IMR-90 (cell line): ENCODE measurements at regions not wholly inside any gene's neighbourhood (a gene's known extent, or its start where the extent isn't known, plus 50 kb on each side); places are given as distances from the start of the nearest gene placed in this dataset.

ENCODE experiments used
- ATAC-seq: fragments of 200-7000 bp; cut with Tn5 transposase; 2 replicates; pipeline ENCODE4 v1.9.1; 2020; ENCODE audit warnings: low read depth, mild to moderate bottlenecking, moderate library complexity
- BruUV-seq: library from RNA; stranded (reverse); fragments of 400-500 nt; replicated peaks from 2 replicates; lab custom pipeline; 2021; lab: Mats Ljungman, UMichigan
- CTCF ChIA-PET: fragments of 300-600 bp; formaldehyde crosslinking; extraction: SDS; loops from one replicate; lab custom pipeline; 2021; ENCODE audit warnings: antibody characterized with exemption; lab: Yijun Ruan, JAX
- POLR2A ChIA-PET: fragments of 300-600 bp; sonication (Branson Sonifier 250); formaldehyde crosslinking; loops from one replicate; lab custom pipeline; 2022; ENCODE audit warnings: antibody characterized with exemption; ENCODE audit not compliant: unreplicated experiment; lab: Charles Lee
- DNase-seq: peaks from one replicate; pipeline ENCODE4 v3.0.0; 2013
- H2AFZ ChIP-seq: replicated peaks from 2 replicates; pipeline ENCODE3; 2013; ENCODE audit warnings: low read length, mild to moderate bottlenecking; ENCODE audit not compliant: poor library complexity
- H2AK5ac ChIP-seq: 2 replicates; pipeline ENCODE4 v1.6.1; 2013; ENCODE audit warnings: low read depth, low read length, inconsistent platforms
- H2AK9ac ChIP-seq: replicated peaks from 2 replicates; pipeline ENCODE3; 2013; ENCODE audit warnings: mild to moderate bottlenecking, low read depth, low read length, moderate library complexity; ENCODE audit not compliant: poor library complexity
- H2BK120ac ChIP-seq: 2 replicates; pipeline ENCODE4 v1.6.1; 2013; ENCODE audit warnings: low read depth, low read length, inconsistent platforms
- H2BK15ac ChIP-seq: 3 replicates; pipeline ENCODE4 v1.6.1; 2013; ENCODE audit warnings: low read depth, low read length, inconsistent platforms
- H2BK20ac ChIP-seq: 2 replicates; pipeline ENCODE4 v1.6.1; 2013; ENCODE audit warnings: low read depth, mild to moderate bottlenecking, inconsistent platforms, low read length, moderate library complexity
- H2BK5ac ChIP-seq: 2 replicates; pipeline ENCODE4 v1.6.1; 2013; ENCODE audit warnings: mild to moderate bottlenecking, low read depth, low read length, inconsistent platforms; ENCODE audit not compliant: poor library complexity, severe bottlenecking
- H3K14ac ChIP-seq: replicated peaks from 2 replicates; pipeline ENCODE4 v1.6.1; 2013; ENCODE audit warnings: low read depth, low read length, inconsistent platforms
- H3K18ac ChIP-seq: 2 replicates; pipeline ENCODE4 v1.6.1; 2013; ENCODE audit warnings: low read depth, low read length, control low read depth
- H3K23ac ChIP-seq: 2 replicates; pipeline ENCODE4 v1.6.1; 2013; ENCODE audit warnings: low read depth, low read length, inconsistent platforms
- H3K27ac ChIP-seq: 2 replicates; pipeline ENCODE4 v1.5.1; 2013; ENCODE audit warnings: mild to moderate bottlenecking, control low read depth, low read length; ENCODE audit not compliant: insufficient read depth
- H3K27me3 ChIP-seq: 2 replicates; pipeline ENCODE4 v1.6.1; 2013; ENCODE audit warnings: low read length; ENCODE audit not compliant: control insufficient read depth, insufficient read depth
- H3K36me3 ChIP-seq: 2 replicates; pipeline ENCODE4 v1.6.1; 2013; ENCODE audit warnings: low read length, mixed read lengths; ENCODE audit not compliant: control insufficient read depth, insufficient read depth
- H3K4ac ChIP-seq: 2 replicates; pipeline ENCODE4 v1.6.1; 2013; ENCODE audit warnings: low read depth, low read length, inconsistent platforms
- H3K4me1 ChIP-seq: 2 replicates; pipeline ENCODE4 v1.6.1; 2013; ENCODE audit warnings: low read length, mixed read lengths; ENCODE audit not compliant: control insufficient read depth, insufficient read depth
- H3K4me2 ChIP-seq: 2 replicates; pipeline ENCODE4 v1.6.1; 2013; ENCODE audit warnings: low read depth, mild to moderate bottlenecking, control low read depth, low read length, moderate library complexity
- H3K4me3 ChIP-seq: 2 replicates; pipeline ENCODE4 v1.5.1; 2013; ENCODE audit warnings: low read depth, mild to moderate bottlenecking, control low read depth, low read length, moderate library complexity; ENCODE audit not compliant: insufficient read depth
- H3K56ac ChIP-seq: 2 replicates; pipeline ENCODE4 v1.6.1; 2013; ENCODE audit warnings: low read length, inconsistent platforms; ENCODE audit not compliant: insufficient read depth; ENCODE audit errors: extremely low read depth
- H3K79me1 ChIP-seq, 2 experiments: 2 replicates each; pipeline ENCODE4 v1.6.1; 2013; ENCODE audit warnings: low read length in 2 of 2, inconsistent platforms in 1 of 2, low read depth in 1 of 2
- H3K9ac ChIP-seq: 2 replicates; pipeline ENCODE4 v1.6.1; 2013; ENCODE audit warnings: low read depth, low read length, control low read depth
- H3K9me1 ChIP-seq: 2 replicates; pipeline ENCODE4 v1.6.1; 2013; ENCODE audit warnings: low read length, inconsistent platforms; ENCODE audit not compliant: insufficient read depth
- H3K9me3 ChIP-seq: 2 replicates; pipeline ENCODE4 v1.6.1; 2013; ENCODE audit warnings: low read length; ENCODE audit not compliant: control insufficient read depth, insufficient read depth
- H4K20me1 ChIP-seq: 2 replicates; pipeline ENCODE4 v1.6.1; 2013; ENCODE audit warnings: low read length, inconsistent platforms; ENCODE audit not compliant: insufficient read depth
- H4K5ac ChIP-seq: 2 replicates; pipeline ENCODE4 v1.6.1; 2013; ENCODE audit warnings: mild to moderate bottlenecking, low read depth, low read length, control low read depth
- H4K8ac ChIP-seq, 2 experiments: 2 replicates each; pipeline ENCODE4 v1.6.1; 2013; ENCODE audit warnings: low read depth in 2 of 2, low read length in 2 of 2, control low read depth in 1 of 2, inconsistent platforms in 1 of 2
- H4K91ac ChIP-seq: 2 replicates; pipeline ENCODE4 v1.6.1; 2013; ENCODE audit warnings: low read depth, low read length, inconsistent platforms; ENCODE audit not compliant: insufficient read depth
- BHLHE40 ChIP-seq: fragments of 150-350 bp; IDR thresholded peaks from 2 replicates; pipeline ENCODE4 v1.6.1; 2016; ENCODE audit warnings: mild to moderate bottlenecking, low read depth, low read length
- CEBPB ChIP-seq: IDR thresholded peaks from 2 replicates; pipeline ENCODE4 v1.6.1; 2012; ENCODE audit warnings: low read depth, low read length, improper control_type of control experiment
- CHD1 ChIP-seq: IDR thresholded peaks from 2 replicates; pipeline ENCODE4 v1.6.1; 2012; ENCODE audit warnings: low read depth, low read length, improper control_type of control experiment
- FOS ChIP-seq: fragments of 150-350 bp; IDR thresholded peaks from 2 replicates; pipeline ENCODE4 v1.6.1; 2016; ENCODE audit warnings: low read depth, low read length
- MAFK ChIP-seq: IDR thresholded peaks from 2 replicates; pipeline ENCODE4 v1.6.1; 2012; ENCODE audit warnings: low read depth, low read length, improper control_type of control experiment
- MAZ ChIP-seq: IDR thresholded peaks from 2 replicates; pipeline ENCODE4 v1.6.1; 2012; ENCODE audit warnings: low read depth, mild to moderate bottlenecking, low read length, improper control_type of control experiment, moderate library complexity, borderline replicate concordance
- MXI1 ChIP-seq: IDR thresholded peaks from 2 replicates; pipeline ENCODE4 v1.6.1; 2012; ENCODE audit warnings: low read depth, mild to moderate bottlenecking, low read length, moderate library complexity, borderline replicate concordance
- NFE2L2 ChIP-seq: fragments of 150-350 bp; IDR thresholded peaks from 2 replicates; pipeline ENCODE4 v1.6.1; 2016; ENCODE audit warnings: low read depth, mild to moderate bottlenecking, low read length
- POLR2A ChIP-seq: IDR thresholded peaks from 2 replicates; pipeline ENCODE4 v1.6.1; 2012; ENCODE audit warnings: mild to moderate bottlenecking, low read depth, low read length
- RAD21 ChIP-seq: IDR thresholded peaks from 2 replicates; pipeline ENCODE4 v1.6.1; 2012; ENCODE audit warnings: low read length, improper control_type of control experiment
- RCOR1 ChIP-seq: IDR thresholded peaks from 2 replicates; pipeline ENCODE4 v1.6.1; 2012; ENCODE audit warnings: mild to moderate bottlenecking, low read length, improper control_type of control experiment; ENCODE audit not compliant: insufficient replicate concordance
- RFX5 ChIP-seq: IDR thresholded peaks from 2 replicates; pipeline ENCODE4 v1.8.0; 2012; ENCODE audit warnings: low read depth, mild to moderate bottlenecking, low read length, moderate library complexity
- SMC3 ChIP-seq: fragments of 150-350 bp; IDR thresholded peaks from 2 replicates; pipeline ENCODE4 v1.6.1; 2016; ENCODE audit warnings: low read depth, mild to moderate bottlenecking, antibody characterized with exemption, low read length, moderate library complexity
- WGBS, 2 experiments: methylation state at CpG; one replicate each; pipeline versions ENCODE4 v1.1.5 to v1.1.7; 2013; ENCODE audit warnings: missing lambda C conversion rate in 2 of 2; ENCODE audit not compliant: insufficient read length in 1 of 2; ENCODE audit errors: extremely low coverage in 2 of 2; 5-methylcytosine and 5-hydroxymethylcytosine counted together
- dilution Hi-C: fragments of 300-500 bp; cut with HindIII; formaldehyde crosslinking; loops from one replicate; pipeline ENCODE4 v1.14.3; 2018; ENCODE audit warnings: low sequenced_read_pairs; ENCODE audit not compliant: unreplicated experiment
- in situ Hi-C: fragments of 300-500 bp; cut with MboI; formaldehyde crosslinking; loops from 3 replicates; pipeline ENCODE4 v1.14.3; 2019; ENCODE audit warnings: low sequenced_read_pairs, inconsistent platforms, mixed read lengths
- intact Hi-C: fragments of 100-400 bp; cut with micrococcal nuclease; formaldehyde crosslinking; loops from 2 replicates; pipeline ENCODE4 v1.10.0; 2022
- TF ChIP-seq, protein P1 (sequence below): conservative IDR thresholded peaks from 2 replicates; pipeline ENCODE4 v1.5.1; 2012; ENCODE audit warnings: mild to moderate bottlenecking, low read depth, low read length, improper control_type of control experiment
- TF ChIP-seq, protein P2 (sequence below): fragments of 150-350 bp; IDR thresholded peaks from 2 replicates; pipeline ENCODE4 v1.6.1; 2016; ENCODE audit warnings: low read depth, mild to moderate bottlenecking, low read length, moderate library complexity, borderline replicate concordance
- TF ChIP-seq, protein P3 (sequence below): fragments of 150-350 bp; IDR thresholded peaks from 2 replicates; pipeline ENCODE4 v1.6.1; 2017; ENCODE audit warnings: mild to moderate bottlenecking, antibody characterized with exemption, low read length, low read depth

DNA sequence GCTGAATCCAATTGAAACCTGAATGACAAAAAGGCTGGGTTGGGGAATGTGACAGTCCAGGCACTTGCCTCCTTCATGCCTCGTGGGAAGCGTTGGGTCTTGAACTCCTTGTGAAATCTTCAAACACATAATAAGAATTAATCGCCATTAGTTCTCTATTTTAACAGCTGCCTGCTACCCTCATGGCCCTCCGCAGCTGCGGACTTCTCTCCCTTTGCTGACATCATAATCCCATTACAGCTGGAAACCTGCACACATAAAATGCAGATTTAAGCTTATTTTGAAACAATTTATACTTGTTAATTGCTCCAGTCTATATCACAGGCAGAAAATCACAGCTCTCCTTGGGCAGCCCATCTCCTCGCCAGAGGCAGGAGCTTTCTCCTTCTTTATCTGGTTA is 403.0 kb upstream of the MKI67 start:
- no peaks in the 10 kb centered on the region for H3K4me1 ChIP-seq
- H2BK20ac ChIP-seq: no peak overlapping the region
- DNase-seq (no peak), ATAC-seq (no peak)
- H3K4me3 ChIP-seq: no peak overlapping the region
- no peak overlapping the region for H3K4ac ChIP-seq
- no peak overlapping the region for H4K5ac ChIP-seq
- dilution Hi-C loops: no loop called here
- in situ Hi-C loops: no loop called here
- no TSS peak for BruUV-seq
- no peak overlapping the region for H3K18ac ChIP-seq
- 0% methylated on average over 1 of the region's 6 CpGs; no CpG with 5 or more reads in 1 of the 2 experiments for WGBS, 2 experiments
- H2BK120ac ChIP-seq: no peak overlapping the region
- no peaks in the 10 kb centered on the region for H3K36me3 ChIP-seq
- H2AFZ ChIP-seq: no peak overlapping the region
- CTCF ChIA-PET: no interaction called here
- no peak overlapping the region for H2BK5ac ChIP-seq
- H3K27me3 ChIP-seq: no peaks in the 10 kb centered on the region
- no peak overlapping the region for H3K56ac ChIP-seq
- H3K79me1 ChIP-seq: no peaks in the 10 kb centered on the region
- no peaks in the 10 kb centered on the region for H4K20me1 ChIP-seq
- H2AK9ac ChIP-seq: no peak overlapping the region
- no peak overlapping the region for H3K23ac ChIP-seq
- H4K8ac ChIP-seq: no peak overlapping the region
- no peak overlapping the region for H2AK5ac ChIP-seq
- no peak overlapping the region for H3K9ac ChIP-seq
- no peak overlapping the region for H3K4me2 ChIP-seq
- intact Hi-C loops: no loop called here
- no peak overlapping the region for H3K14ac ChIP-seq
- H2BK15ac ChIP-seq: no peak overlapping the region
- peaks cover 33% of the 10 kb centered on the region for H3K9me3 ChIP-seq
- no peak overlapping the region for H3K27ac ChIP-seq
- no peak for TF ChIP-seq RCOR1
- TF ChIP-seq CEBPB: no peak
- no peak for TF ChIP-seq MXI1
- no peak for TF ChIP-seq SMC3
- no peak for TF ChIP-seq NFE2L2
- TF ChIP-seq, protein P1, sequence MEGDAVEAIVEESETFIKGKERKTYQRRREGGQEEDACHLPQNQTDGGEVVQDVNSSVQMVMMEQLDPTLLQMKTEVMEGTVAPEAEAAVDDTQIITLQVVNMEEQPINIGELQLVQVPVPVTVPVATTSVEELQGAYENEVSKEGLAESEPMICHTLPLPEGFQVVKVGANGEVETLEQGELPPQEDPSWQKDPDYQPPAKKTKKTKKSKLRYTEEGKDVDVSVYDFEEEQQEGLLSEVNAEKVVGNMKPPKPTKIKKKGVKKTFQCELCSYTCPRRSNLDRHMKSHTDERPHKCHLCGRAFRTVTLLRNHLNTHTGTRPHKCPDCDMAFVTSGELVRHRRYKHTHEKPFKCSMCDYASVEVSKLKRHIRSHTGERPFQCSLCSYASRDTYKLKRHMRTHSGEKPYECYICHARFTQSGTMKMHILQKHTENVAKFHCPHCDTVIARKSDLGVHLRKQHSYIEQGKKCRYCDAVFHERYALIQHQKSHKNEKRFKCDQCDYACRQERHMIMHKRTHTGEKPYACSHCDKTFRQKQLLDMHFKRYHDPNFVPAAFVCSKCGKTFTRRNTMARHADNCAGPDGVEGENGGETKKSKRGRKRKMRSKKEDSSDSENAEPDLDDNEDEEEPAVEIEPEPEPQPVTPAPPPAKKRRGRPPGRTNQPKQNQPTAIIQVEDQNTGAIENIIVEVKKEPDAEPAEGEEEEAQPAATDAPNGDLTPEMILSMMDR: no peak
- TF ChIP-seq, protein P2, sequence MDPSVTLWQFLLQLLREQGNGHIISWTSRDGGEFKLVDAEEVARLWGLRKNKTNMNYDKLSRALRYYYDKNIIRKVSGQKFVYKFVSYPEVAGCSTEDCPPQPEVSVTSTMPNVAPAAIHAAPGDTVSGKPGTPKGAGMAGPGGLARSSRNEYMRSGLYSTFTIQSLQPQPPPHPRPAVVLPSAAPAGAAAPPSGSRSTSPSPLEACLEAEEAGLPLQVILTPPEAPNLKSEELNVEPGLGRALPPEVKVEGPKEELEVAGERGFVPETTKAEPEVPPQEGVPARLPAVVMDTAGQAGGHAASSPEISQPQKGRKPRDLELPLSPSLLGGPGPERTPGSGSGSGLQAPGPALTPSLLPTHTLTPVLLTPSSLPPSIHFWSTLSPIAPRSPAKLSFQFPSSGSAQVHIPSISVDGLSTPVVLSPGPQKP: no peak
- no peak for TF ChIP-seq MAFK
- no peak for TF ChIP-seq FOS
- TF ChIP-seq MAZ: no peak
- no peak for TF ChIP-seq RAD21
- TF ChIP-seq POLR2A: no peak
- TF ChIP-seq, protein P3, sequence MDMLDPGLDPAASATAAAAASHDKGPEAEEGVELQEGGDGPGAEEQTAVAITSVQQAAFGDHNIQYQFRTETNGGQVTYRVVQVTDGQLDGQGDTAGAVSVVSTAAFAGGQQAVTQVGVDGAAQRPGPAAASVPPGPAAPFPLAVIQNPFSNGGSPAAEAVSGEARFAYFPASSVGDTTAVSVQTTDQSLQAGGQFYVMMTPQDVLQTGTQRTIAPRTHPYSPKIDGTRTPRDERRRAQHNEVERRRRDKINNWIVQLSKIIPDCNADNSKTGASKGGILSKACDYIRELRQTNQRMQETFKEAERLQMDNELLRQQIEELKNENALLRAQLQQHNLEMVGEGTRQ: no peak
- TF ChIP-seq BHLHE40: no peak
- TF ChIP-seq RFX5: no peak
- no peak for TF ChIP-seq CHD1
- no peak overlapping the region for H4K91ac ChIP-seq
- no peaks in the 10 kb centered on the region for H3K9me1 ChIP-seq
- POLR2A ChIA-PET: no interaction called here
